Astrocyte of the cerebellum (primary cell): ENCODE measurements at regions not wholly inside any gene's neighbourhood (a gene's known extent, or its start where the extent isn't known, plus 50 kb on each side); places are given as distances from the start of the nearest gene placed in this dataset.

ENCODE experiments used
- DNase-seq: peaks from one replicate; pipeline ENCODE4 v3.0.0-alpha.2; 2011; ENCODE audit warnings: low read depth
- H3K4me3 ChIP-seq: 2 replicates; pipeline ENCODE4 v1.5.1; 2011; ENCODE audit warnings: mild to moderate bottlenecking, low read depth, low read length, moderate library complexity
- in situ Hi-C: cut with HindIII; loops from 2 replicates; pipeline ENCODE4 v1.10.0; 2017; ENCODE audit warnings: low sequenced_read_pairs
- TF ChIP-seq, protein P1 (sequence below): IDR thresholded peaks from 2 replicates; pipeline ENCODE4 v1.5.1; 2012; ENCODE audit warnings: low read length, low read depth, moderate library complexity, mild to moderate bottlenecking; ENCODE audit errors: missing control alignments

DNA sequence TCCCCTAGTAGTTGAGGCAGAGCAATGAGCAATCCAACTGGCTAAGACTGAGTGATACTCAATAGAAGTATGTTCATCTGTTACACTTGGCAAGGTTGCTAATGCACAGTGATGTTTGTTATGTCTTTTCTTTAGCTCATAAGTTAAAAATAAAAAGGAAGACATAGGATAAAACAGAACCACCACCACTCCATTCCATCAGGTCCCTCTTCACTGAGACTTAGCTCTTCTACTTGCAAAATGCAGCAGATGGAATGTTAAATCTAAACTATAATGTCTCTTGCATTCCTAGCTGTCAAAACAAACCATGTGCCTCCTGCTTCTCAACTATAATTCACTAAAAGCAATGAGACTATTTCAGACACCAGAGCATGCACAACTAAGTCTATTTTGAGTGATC, 265.6 kb upstream of the UBE2E2 start:
- in situ Hi-C loops: no loop called here
- no peak overlapping the region for H3K4me3 ChIP-seq
- DNase-seq: no peak
- TF ChIP-seq, protein P1, sequence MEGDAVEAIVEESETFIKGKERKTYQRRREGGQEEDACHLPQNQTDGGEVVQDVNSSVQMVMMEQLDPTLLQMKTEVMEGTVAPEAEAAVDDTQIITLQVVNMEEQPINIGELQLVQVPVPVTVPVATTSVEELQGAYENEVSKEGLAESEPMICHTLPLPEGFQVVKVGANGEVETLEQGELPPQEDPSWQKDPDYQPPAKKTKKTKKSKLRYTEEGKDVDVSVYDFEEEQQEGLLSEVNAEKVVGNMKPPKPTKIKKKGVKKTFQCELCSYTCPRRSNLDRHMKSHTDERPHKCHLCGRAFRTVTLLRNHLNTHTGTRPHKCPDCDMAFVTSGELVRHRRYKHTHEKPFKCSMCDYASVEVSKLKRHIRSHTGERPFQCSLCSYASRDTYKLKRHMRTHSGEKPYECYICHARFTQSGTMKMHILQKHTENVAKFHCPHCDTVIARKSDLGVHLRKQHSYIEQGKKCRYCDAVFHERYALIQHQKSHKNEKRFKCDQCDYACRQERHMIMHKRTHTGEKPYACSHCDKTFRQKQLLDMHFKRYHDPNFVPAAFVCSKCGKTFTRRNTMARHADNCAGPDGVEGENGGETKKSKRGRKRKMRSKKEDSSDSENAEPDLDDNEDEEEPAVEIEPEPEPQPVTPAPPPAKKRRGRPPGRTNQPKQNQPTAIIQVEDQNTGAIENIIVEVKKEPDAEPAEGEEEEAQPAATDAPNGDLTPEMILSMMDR: no peak

DNA sequence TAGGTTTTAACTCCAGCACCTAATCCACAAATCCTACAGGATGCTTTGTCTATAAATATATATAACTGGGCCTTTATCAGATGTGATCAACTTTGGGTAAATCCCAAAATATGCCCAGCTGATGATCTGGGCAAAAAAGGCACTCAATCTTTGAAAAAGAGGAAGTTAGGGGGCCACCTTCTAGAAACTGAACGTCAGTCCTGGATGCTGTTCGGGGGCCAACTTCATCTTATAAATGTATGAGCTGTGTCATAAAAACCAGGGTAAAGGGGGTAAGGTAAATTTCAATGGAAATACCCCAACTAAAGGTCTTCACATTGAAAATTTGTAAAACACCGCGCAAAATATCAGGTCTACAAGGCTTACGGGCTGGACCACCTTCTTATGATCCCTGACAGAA, 264.4 kb upstream of the UBE2E2 start:
- in situ Hi-C loops: no loop called here
- H3K4me3 ChIP-seq: no peak overlapping the region
- TF ChIP-seq, protein P1: no peak
- no peak for DNase-seq

DNA sequence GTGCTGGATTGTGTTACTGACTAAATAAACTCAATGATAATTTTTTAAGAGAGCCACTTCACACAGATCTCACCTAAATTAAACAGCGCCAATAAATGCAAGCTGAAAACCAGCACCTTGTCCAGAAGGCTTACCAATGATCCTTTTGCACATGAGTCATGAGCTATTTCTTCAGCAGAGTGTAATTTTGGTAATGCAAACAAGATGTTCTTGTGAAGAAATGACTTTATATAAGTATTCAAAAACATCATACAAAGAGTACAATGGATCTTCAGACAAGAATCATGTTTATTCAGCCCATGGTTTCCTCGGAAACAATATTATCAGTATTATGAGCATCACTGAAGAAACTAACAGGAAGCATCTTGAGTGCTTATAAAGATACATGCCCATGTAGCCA, 263.8 kb upstream of the UBE2E2 start:
- in situ Hi-C loops: no loop called here
- no peak overlapping the region for H3K4me3 ChIP-seq
- DNase-seq: no peak
- TF ChIP-seq, protein P1: no peak

DNA sequence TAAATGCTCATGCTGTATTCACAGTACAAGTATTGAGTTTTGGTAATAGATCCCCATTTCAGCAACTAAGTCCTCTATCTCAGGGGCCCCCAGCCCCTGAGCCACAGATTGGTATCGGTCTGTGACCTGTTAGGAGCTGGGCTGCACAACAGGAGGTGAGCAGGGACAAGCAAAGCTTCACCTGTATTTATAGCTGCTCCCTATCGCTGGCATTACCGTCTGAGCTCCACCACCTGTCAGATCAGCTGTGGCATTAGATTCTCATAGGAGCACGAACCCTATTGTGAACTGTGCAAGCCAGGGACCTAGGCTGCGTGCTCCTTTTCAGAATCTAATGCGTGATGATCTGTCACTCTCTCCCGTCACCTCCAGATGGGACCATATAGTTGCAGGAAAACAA, 262.8 kb upstream of the UBE2E2 start:
- in situ Hi-C loops: no loop called here
- H3K4me3 ChIP-seq: no peak overlapping the region
- DNase-seq: no peak
- TF ChIP-seq, protein P1: no peak

DNA sequence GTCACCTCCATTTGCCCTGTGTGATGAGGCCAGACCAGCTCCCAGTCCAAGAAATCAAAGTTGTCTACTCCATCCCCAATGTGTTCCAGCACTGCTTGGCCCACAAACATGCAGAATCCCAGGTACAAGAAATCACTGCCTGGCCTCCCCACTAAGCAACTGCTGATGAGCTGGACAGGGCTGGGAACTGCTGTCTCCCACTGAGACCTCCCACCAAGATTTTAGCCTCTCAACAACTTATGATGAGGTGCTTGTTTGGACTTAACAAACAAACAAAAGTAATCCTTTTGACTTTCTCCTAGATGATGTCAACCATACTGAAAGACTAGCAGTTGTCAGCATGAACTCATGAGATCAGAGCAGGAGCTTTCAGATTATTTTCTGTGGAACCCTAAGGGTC, 260.1 kb upstream of the UBE2E2 start:
- in situ Hi-C loops: no loop called here
- DNase-seq: no peak
- TF ChIP-seq, protein P1: no peak
- H3K4me3 ChIP-seq: no peak overlapping the region

DNA sequence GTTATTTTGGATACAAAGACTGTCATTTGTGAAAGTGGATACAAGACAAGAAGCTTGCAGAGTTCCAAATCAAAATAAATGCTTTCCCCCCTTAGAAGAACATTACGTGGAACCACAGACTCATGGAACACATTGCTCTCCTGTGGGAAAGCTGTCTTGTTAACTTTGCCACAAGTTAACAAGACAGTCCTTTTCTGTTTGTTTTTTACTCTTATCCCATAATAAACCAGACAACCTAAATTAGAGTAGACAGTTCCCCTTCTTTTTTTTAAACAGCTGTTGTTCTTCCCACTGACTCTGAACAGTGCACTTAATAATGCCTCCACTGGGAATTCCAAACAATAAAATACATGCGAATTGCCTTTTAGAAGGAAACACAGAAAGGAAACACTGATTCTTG, 255.3 kb upstream of the UBE2E2 start:
- no peak for DNase-seq
- in situ Hi-C loops: no loop called here
- TF ChIP-seq, protein P1: no peak
- no peak overlapping the region for H3K4me3 ChIP-seq

DNA sequence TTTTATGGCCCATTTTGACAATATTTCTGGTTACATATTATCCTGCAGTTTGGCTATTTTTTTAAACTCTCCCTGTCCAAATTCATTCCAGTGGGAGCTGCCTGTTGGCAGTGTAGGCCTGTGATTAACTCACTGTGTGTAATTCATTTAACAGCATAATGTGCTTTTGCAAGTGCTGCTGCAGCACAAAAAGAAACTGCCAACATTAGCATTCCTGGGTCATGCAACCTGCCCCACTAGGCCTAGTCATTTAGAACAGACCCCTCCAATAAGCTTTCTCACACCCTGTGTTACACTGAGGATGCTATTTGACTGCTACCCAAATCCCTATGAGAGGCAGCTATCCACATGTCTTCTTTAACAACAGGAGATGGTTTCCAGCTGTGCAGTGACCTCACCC, 251.2 kb upstream of the UBE2E2 start:
- no peak overlapping the region for H3K4me3 ChIP-seq
- TF ChIP-seq, protein P1: no peak
- in situ Hi-C loops: no loop called here
- DNase-seq: no peak
